Breast epithelium (tissue), 4 donors: ENCODE measurements at regions not wholly inside any gene's neighbourhood (a gene's known extent, or its start where the extent isn't known, plus 50 kb on each side); places are given as distances from the start of the nearest gene placed in this dataset.
A peak's percentile ranks its signal among the peaks of the same experiment; 100 is the strongest.

Source experiments
- DNase-seq, 2 donors: peaks; one replicate each; pipeline ENCODE4 v3.0.0-alpha.2; 2019; ENCODE audit warnings: low spot score in 2 of 2
- H3K27ac ChIP-seq, 2 donors: fragments of 200-600 bp; sonication (generic) in 1 of 2; one replicate each; pipeline ENCODE4 v1.5.1; 2016 to 2019; ENCODE audit warnings: mild to moderate bottlenecking in 1 of 2
- H3K27me3 ChIP-seq, 2 donors: fragments of 200-600 bp; sonication (generic) in 1 of 2; one replicate each; pipeline versions ENCODE4 v1.5.1 to v1.6.0; 2017 to 2019; ENCODE audit warnings: control low read depth in 1 of 2, mild to moderate bottlenecking in 1 of 2
- H3K36me3 ChIP-seq: fragments of 200-600 bp; one replicate; pipeline ENCODE4 v1.5.1; 2019
- H3K4me1 ChIP-seq, 2 donors: fragments of 200-600 bp; sonication (generic); one replicate each; pipeline ENCODE4 v1.5.1; 2016 to 2019; ENCODE audit warnings: control low read depth in 1 of 2
- H3K4me3 ChIP-seq, 3 donors: fragments of 200-600 bp; sonication (generic); 1 replicate in 2 of 3; 2 replicates in 1 of 3; pipeline ENCODE4 v1.5.1; 2016 to 2019; ENCODE audit warnings: mild to moderate bottlenecking in 3 of 3, moderate library complexity in 2 of 3
- H3K9me3 ChIP-seq, 2 donors: fragments of 200-600 bp; sonication (generic) in 1 of 2; one replicate each; pipeline ENCODE4 v1.5.1; 2016 to 2019; ENCODE audit warnings: control low read depth in 1 of 2
- CTCF ChIP-seq, 3 donors: fragments of 450-650 bp; IDR thresholded peaks; one replicate each; pipeline ENCODE4 v1.5.1; 2016 to 2017; ENCODE audit warnings: antibody characterized with exemption in 3 of 3, mild to moderate bottlenecking in 3 of 3, moderate library complexity in 3 of 3
- POLR2A ChIP-seq: fragments of 450-650 bp; IDR thresholded peaks from one replicate; pipeline ENCODE4 v1.6.1; 2016; ENCODE audit warnings: antibody characterized with exemption, mild to moderate bottlenecking, moderate library complexity
- POLR2AphosphoS5 ChIP-seq, 3 donors: sonication (generic); formaldehyde crosslinking; IDR thresholded peaks; one replicate each; pipeline ENCODE4 v1.6.1; 2017; ENCODE audit warnings: antibody characterized with exemption in 3 of 3
- intact Hi-C: fragments of 100-400 bp; cut with DNase I; formaldehyde crosslinking; loops from one replicate; pipeline ENCODE4 v1.15.1; 2023; ENCODE audit warnings: low total_unique reads

DNA sequence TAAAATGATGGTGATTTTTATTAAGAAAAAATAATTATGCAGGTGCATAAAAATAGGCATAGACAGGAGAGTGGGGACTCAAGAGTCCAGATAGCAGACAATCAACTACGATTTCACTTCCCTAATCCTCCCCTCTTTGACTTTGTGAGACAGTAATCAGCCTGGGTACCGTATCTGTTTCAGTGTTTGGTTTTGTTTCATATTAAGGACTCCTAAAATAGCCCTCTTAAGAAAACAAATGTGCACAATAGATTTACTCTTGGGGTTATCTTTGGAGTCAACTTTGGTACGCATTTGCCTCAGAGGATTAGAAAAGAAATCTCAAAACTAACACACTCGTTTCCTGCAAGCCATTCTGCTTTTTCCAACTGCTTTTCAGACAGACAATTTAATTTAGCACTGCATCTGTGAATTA, 96.3 kb downstream of the ZNF608 start:
- DNase-seq: no peak
- intact Hi-C loops: no loop called here
- no peaks in the 10 kb centered on the region for H3K9me3 ChIP-seq
- no peaks in the 10 kb centered on the region for H3K27me3 ChIP-seq
- TF ChIP-seq CTCF (IDR thresholded peaks at IDR 0.05) (no peak), POLR2AphosphoS5 (IDR thresholded peaks at IDR 0.05) (no peak), POLR2A (no peak)
- peaks cover 0 to 22% of the 10 kb centered on the region in 2 donors for H3K4me1 ChIP-seq
- H3K4me3 ChIP-seq: peak overlapping the region in 1 of 3 donors; percentile 3
- peak overlapping the region; percentile 16 to 73 for H3K27ac ChIP-seq
- no peaks in the 10 kb centered on the region for H3K36me3 ChIP-seq

GRCh38 chr5:124649491-124650146, 96.8 kb downstream of the ZNF608 start:
- Histone ChIP-seq H3K36me3 (no peaks in the 10 kb centered on the region), H3K27ac (peak overlapping the region; percentile 16 to 73), H3K4me3 (peak overlapping the region in 1 of 3 donors; percentile 3), H3K27me3 (no peaks in the 10 kb centered on the region), H3K4me1 (peaks cover 0 to 22% of the 10 kb centered on the region in 2 donors), H3K9me3 (no peaks in the 10 kb centered on the region)
- intact Hi-C loops: no loop called here
- peak in 1 of 2 donors; percentile 55 for DNase-seq
- TF ChIP-seq POLR2AphosphoS5 (IDR thresholded peaks at IDR 0.05): peak in 1 of 3 donors; percentile 29
- TF ChIP-seq POLR2A: no peak
- peak in 1 of 3 donors; percentile 9 for TF ChIP-seq CTCF (IDR thresholded peaks at IDR 0.05)

DNA sequence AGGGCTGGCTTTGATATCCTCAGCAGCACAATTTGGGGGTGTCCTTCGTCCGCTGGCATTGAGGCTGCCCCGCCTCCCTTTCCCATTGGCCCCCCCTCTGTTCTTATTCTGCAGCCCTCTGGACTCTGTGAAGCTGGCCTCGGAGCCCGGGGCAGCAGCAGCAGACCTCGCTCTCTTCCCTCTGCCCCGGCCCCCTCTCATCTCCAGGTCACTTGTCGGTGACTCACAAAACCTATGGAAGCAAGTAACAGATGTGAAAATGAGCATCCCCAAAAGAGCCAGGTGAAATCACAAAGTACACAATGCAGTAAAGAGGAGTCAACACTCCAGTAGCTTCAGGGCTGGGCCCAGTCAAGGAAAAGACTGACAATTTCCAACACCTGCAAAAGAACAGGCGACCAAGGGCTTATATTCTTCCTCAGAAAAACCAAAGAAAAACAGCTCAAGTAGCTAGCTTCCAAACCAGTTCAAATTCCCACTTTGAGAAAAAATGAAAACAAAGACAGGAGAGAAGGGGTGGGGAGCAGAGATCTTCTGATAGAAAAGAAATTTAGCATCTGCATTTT, 97.5 kb downstream of the ZNF608 start:
- intact Hi-C loops: no loop called here
- no peaks in the 10 kb centered on the region for H3K36me3 ChIP-seq
- H3K4me1 ChIP-seq: peaks cover 0 to 22% of the 10 kb centered on the region in 2 donors
- peak overlapping the region; percentile 1 to 73 for H3K27ac ChIP-seq
- TF ChIP-seq POLR2A (no peak), POLR2AphosphoS5 (IDR thresholded peaks at IDR 0.05) (no peak), CTCF (IDR thresholded peaks at IDR 0.05) (no peak)
- no peak overlapping the region for H3K4me3 ChIP-seq
- no peaks in the 10 kb centered on the region for H3K9me3 ChIP-seq
- DNase-seq: no peak
- no peaks in the 10 kb centered on the region for H3K27me3 ChIP-seq

GRCh38 chr5:124647352-124647751, 99.1 kb downstream of the ZNF608 start:
- no peak overlapping the region for H3K4me3 ChIP-seq
- no peaks in the 10 kb centered on the region for H3K36me3 ChIP-seq
- intact Hi-C loops: no loop called here
- TF ChIP-seq CTCF (IDR thresholded peaks at IDR 0.05) (no peak), POLR2AphosphoS5 (IDR thresholded peaks at IDR 0.05) (no peak), POLR2A (no peak)
- H3K4me1 ChIP-seq: peaks cover 0 to 22% of the 10 kb centered on the region in 2 donors
- H3K27me3 ChIP-seq: no peaks in the 10 kb centered on the region
- no peaks in the 10 kb centered on the region for H3K9me3 ChIP-seq
- no peak for DNase-seq
- no peak overlapping the region for H3K27ac ChIP-seq

DNA sequence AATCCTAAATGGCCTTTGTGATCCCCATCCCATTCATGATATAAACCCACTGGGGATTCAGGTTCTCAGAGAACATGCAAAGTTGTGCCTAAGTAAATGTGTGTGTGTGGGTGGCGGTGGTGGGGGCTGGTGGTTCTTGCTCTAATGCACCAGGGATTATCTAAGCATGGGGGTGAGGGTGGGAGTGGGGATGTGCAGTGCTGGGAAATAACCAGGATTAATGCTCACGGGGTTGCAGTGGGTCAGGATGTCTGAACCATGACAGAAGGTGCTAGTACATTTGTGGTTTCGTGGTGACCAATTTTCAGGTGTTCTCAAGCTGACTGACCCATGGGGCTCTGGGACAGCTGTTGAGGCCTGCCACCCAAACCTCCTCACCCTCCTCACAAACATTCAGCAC, 101.0 kb downstream of the ZNF608 start:
- Histone ChIP-seq H3K27me3 (no peaks in the 10 kb centered on the region), H3K36me3 (no peaks in the 10 kb centered on the region), H3K4me3 (no peak overlapping the region), H3K4me1 (peaks cover 0 to 16% of the 10 kb centered on the region in 2 donors), H3K27ac (no peak overlapping the region), H3K9me3 (no peaks in the 10 kb centered on the region)
- no peak for DNase-seq
- TF ChIP-seq CTCF (IDR thresholded peaks at IDR 0.05) (no peak), POLR2A (no peak)
- intact Hi-C loops: no loop called here
